HL-60 (cell line): ENCODE measurements at regions not wholly inside any gene's neighbourhood (a gene's known extent, or its start where the extent isn't known, plus 50 kb on each side); places are given as distances from the start of the nearest gene placed in this dataset.

Experiments used
- DNase-seq, 2 experiments: peaks; one replicate each; pipeline ENCODE4 v3.0.0-alpha.2; 2010 to 2020; ENCODE audit warnings: low read depth in 1 of 2, low spot score in 1 of 2
- H3K27ac ChIP-seq: fragments of 250-450 bp; sonication (Bioruptor Pico); replicated peaks from 2 replicates; pipeline ENCODE4 v1.5.1; 2020; ENCODE audit warnings: mild to moderate bottlenecking, moderate library complexity
- H3K27me3 ChIP-seq: fragments of 250-450 bp; sonication (Bioruptor Pico); 2 replicates; pipeline ENCODE4 v1.5.1; 2021; ENCODE audit warnings: mild to moderate bottlenecking, moderate library complexity; ENCODE audit not compliant: insufficient read depth, poor library complexity, severe bottlenecking
- H3K4me3 ChIP-seq: replicated peaks from 2 replicates; pipeline ENCODE4 v1.5.1; 2011; ENCODE audit warnings: mild to moderate bottlenecking, control low read depth, low read length; ENCODE audit not compliant: insufficient read depth
- GABPA ChIP-seq: IDR thresholded peaks from 2 replicates; pipeline ENCODE4 v1.6.1; 2012; ENCODE audit warnings: low read depth
- POLR2AphosphoS5 ChIP-seq: IDR thresholded peaks from 2 replicates; pipeline ENCODE4 v1.6.1; 2012; ENCODE audit warnings: low read depth
- SPI1 ChIP-seq: IDR thresholded peaks from 2 replicates; pipeline ENCODE4 v1.6.1; 2012; ENCODE audit warnings: low read depth, mild to moderate bottlenecking, borderline replicate concordance
- TF ChIP-seq, protein P1 (sequence below): IDR thresholded peaks from one replicate; pipeline ENCODE4 v1.5.1; 2011; ENCODE audit warnings: low read length, control low read depth, inconsistent platforms; ENCODE audit not compliant: insufficient read depth
- TF ChIP-seq, protein P2 (sequence below): IDR thresholded peaks from 2 replicates; pipeline ENCODE4 v1.6.1; 2012; ENCODE audit warnings: low read depth; ENCODE audit not compliant: insufficient replicate concordance

DNA sequence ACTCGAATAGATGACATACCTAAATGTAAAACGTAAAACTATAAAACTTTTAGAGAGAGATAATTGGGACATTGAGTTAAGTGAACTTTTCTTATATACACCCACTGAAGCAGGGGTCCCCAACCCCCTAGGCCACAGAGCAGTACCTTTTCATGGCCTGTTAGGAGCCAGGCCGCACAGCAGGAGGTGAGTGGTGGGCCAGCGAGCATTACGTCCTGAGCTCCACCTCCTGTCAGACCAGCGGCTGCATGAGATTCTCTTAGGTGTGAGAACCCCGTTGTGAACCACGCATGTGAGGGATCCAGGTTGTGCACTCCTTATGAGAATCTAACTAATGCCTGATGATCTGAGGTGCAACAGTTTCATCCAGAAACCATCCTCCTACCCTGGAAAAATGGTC, 114.8 kb downstream of the HMX1 start:
- H3K4me3 ChIP-seq, result no peak overlapping the region
- no peak for DNase-seq
- TF ChIP-seq SPI1 (no peak), POLR2AphosphoS5 (no peak), GABPA (no peak)
- TF ChIP-seq, protein P1, sequence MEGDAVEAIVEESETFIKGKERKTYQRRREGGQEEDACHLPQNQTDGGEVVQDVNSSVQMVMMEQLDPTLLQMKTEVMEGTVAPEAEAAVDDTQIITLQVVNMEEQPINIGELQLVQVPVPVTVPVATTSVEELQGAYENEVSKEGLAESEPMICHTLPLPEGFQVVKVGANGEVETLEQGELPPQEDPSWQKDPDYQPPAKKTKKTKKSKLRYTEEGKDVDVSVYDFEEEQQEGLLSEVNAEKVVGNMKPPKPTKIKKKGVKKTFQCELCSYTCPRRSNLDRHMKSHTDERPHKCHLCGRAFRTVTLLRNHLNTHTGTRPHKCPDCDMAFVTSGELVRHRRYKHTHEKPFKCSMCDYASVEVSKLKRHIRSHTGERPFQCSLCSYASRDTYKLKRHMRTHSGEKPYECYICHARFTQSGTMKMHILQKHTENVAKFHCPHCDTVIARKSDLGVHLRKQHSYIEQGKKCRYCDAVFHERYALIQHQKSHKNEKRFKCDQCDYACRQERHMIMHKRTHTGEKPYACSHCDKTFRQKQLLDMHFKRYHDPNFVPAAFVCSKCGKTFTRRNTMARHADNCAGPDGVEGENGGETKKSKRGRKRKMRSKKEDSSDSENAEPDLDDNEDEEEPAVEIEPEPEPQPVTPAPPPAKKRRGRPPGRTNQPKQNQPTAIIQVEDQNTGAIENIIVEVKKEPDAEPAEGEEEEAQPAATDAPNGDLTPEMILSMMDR, result no peak
- TF ChIP-seq, protein P2, sequence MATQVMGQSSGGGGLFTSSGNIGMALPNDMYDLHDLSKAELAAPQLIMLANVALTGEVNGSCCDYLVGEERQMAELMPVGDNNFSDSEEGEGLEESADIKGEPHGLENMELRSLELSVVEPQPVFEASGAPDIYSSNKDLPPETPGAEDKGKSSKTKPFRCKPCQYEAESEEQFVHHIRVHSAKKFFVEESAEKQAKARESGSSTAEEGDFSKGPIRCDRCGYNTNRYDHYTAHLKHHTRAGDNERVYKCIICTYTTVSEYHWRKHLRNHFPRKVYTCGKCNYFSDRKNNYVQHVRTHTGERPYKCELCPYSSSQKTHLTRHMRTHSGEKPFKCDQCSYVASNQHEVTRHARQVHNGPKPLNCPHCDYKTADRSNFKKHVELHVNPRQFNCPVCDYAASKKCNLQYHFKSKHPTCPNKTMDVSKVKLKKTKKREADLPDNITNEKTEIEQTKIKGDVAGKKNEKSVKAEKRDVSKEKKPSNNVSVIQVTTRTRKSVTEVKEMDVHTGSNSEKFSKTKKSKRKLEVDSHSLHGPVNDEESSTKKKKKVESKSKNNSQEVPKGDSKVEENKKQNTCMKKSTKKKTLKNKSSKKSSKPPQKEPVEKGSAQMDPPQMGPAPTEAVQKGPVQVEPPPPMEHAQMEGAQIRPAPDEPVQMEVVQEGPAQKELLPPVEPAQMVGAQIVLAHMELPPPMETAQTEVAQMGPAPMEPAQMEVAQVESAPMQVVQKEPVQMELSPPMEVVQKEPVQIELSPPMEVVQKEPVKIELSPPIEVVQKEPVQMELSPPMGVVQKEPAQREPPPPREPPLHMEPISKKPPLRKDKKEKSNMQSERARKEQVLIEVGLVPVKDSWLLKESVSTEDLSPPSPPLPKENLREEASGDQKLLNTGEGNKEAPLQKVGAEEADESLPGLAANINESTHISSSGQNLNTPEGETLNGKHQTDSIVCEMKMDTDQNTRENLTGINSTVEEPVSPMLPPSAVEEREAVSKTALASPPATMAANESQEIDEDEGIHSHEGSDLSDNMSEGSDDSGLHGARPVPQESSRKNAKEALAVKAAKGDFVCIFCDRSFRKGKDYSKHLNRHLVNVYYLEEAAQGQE, result no peak
- no peak overlapping the region for H3K27ac ChIP-seq
- H3K27me3 ChIP-seq, result no peaks in the 10 kb centered on the region

DNA sequence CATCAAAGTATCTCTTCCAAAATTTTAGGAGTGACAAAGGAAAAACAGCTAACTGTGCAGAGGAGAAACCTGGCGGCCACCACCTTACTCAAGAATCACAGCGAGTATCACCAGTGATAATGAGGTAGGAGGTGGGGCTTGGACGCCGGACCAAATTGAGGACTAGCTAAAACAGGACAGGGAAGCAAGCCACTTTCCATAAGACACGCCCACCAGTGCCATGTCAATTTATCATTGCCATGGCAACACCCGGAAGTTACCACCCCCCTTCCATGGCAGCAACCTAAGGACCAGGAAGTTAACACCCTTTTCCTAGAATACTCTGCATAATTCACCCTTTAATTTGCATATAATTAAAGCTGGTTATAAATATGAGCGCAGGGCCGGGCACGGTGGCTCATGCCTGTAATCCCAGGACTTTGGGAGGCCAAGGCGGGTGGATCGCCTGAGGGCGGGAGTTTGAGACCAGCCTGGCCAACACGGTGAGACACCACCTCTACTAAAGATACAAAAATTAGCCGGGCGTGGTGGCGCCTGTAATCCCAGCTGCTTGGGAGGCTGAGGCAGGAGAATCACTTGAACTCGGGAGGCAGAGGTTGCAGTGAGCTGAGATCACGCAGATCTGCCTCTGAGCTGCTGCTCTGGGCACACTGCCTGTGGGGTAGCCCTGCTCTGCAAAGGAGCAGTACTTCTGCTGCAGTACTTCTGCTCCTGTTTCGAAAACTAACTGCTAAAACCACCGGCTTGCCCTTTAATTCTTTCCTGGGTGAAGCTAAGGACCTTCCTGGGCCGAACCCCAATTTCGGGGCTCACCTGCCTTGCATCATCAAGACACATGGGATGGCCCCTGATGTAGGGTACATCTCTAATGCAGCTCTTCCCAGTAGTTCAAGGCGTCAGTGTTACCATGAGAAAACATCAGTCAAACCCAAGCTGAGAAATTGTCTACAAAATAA, 116.7 kb downstream of the HMX1 start:
- Histone ChIP-seq H3K4me3 (no peak overlapping the region), H3K27ac (no peak overlapping the region), H3K27me3 (no peaks in the 10 kb centered on the region)
- TF ChIP-seq, protein P1, result no peak
- TF ChIP-seq SPI1, result no peak
- TF ChIP-seq POLR2AphosphoS5, result no peak
- no peak for TF ChIP-seq GABPA
- TF ChIP-seq, protein P2, result no peak
- DNase-seq, result no peak

DNA sequence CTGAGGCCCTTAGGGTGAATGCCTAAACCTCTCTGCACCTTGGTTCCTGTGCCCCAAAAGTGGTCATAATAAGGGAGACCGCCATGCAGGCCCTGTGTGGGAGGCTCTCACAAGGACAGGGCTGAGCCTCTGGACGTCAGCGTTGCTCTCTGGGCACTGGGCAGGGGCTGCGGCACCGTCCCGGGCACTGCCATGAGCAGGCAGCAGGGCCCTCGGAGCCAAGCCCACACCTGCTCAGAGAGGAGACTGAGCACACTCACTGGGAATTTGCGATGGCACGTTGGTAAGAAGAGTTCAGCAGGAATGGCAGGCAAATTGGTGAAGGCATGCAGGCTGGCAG, 123.4 kb downstream of the HMX1 start:
- Histone ChIP-seq H3K4me3 (no peak overlapping the region), H3K27me3 (no peaks in the 10 kb centered on the region), H3K27ac (no peak overlapping the region)
- TF ChIP-seq GABPA (no peak), POLR2AphosphoS5 (no peak), SPI1 (no peak)
- TF ChIP-seq, protein P2, result no peak
- TF ChIP-seq, protein P1, result no peak
- DNase-seq, result no peak
